ENCODE measurements at regions not wholly inside any gene's neighbourhood (a gene's known extent, or its start where the extent isn't known, plus 50 kb on each side); places are given as distances from the start of the nearest gene placed in this dataset.

DNA sequence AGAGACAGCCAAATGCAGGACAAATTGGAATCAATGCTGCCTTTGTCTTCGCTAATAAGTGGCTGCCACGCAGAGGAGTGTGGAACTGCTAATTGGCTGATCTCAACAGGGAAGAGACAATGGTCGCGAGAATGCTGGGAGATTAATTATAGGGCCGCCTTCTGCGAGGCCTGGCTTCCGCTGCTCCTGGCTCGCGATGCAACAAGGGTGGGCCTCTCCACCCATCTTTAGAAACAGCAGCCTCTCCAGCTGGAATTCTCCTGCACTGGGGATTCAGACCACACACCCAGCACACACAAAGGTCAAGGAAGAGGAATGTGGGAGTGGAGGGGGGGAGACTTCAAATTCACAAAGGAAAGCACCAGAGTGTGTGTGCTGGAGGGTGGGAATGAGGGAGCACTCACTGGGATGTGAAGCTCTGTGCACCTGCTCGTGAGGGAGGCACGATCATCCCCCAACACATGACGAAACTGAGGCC, 200.7 kb upstream of the GRIK3 start:
- H4K8ac ChIP-seq (replicated peaks; ENCODE audit: insufficient read length, low read depth, low read length) = no peak overlapping the region

More for the DNA sequence above, 200.7 kb upstream of the GRIK3 start:
- Histone ChIP-seq H4K5ac (ENCODE audit: insufficient read length, low read depth, low read length) (no peak overlapping the region), H3K27ac (ENCODE audit: insufficient read length, low read depth, low read length) (no peak overlapping the region), H3K79me2 (ENCODE audit: insufficient read depth, low read length) (no peaks in the 10 kb centered on the region), H2BK15ac (ENCODE audit: low read depth, low read length) (no peak overlapping the region), H3K27me3 (ENCODE audit: insufficient read depth, low read length) (no peaks in the 10 kb centered on the region), H2BK12ac (ENCODE audit: insufficient read length, low read depth, low read length) (no peak overlapping the region), H4K20me1 (ENCODE audit: control insufficient read depth, insufficient read depth, insufficient read length) (no peaks in the 10 kb centered on the region), H3K9me3 (ENCODE audit: control insufficient read depth, low read depth, low read length) (no peaks in the 10 kb centered on the region), H3K9ac (ENCODE audit: extremely low read depth, insufficient read length, low read length) (no peak overlapping the region), H3T11ph (ENCODE audit: low read length) (no peak overlapping the region), H2BK20ac (ENCODE audit: low read depth, low read length, poor library complexity, severe bottlenecking) (no peak overlapping the region), H3K23me2 (ENCODE audit: insufficient read length, low read depth, low read length, poor library complexity, severe bottlenecking) (no peaks in the 10 kb centered on the region), H3K4me2 (ENCODE audit: insufficient read depth, insufficient read length, low read length) (no peak overlapping the region), H2AK5ac (ENCODE audit: insufficient read length, low read length) (no peak overlapping the region), H2AFZ (ENCODE audit: low read length) (no peak overlapping the region), H2BK120ac (ENCODE audit: low read depth, low read length, poor library complexity, severe bottlenecking) (no peak overlapping the region), H3K18ac (ENCODE audit: insufficient read length, low read depth, low read length) (no peak overlapping the region), H4K91ac (ENCODE audit: insufficient read length, low read depth, low read length) (no peak overlapping the region), H3K56ac (ENCODE audit: insufficient read length, low read depth, low read length) (no peak overlapping the region), H3K4me1 (ENCODE audit: insufficient read depth, low read length) (peaks cover 4% of the 10 kb centered on the region), H3K23ac (ENCODE audit: insufficient read length, low read depth, low read length) (no peak overlapping the region), H3K4ac (ENCODE audit: low read depth, low read length) (no peak overlapping the region), H3K79me1 (ENCODE audit: insufficient read depth, low read depth, low read length, poor library complexity, severe bottlenecking) (no peaks in the 10 kb centered on the region), H3K14ac (ENCODE audit: insufficient read depth, low read length) (no peak overlapping the region), H2BK5ac (ENCODE audit: insufficient read length, low read length) (no peak overlapping the region)
- peaks cover 0 to 4% of the 10 kb centered on the region in 2 experiments; a peak in 2 of 5 replicates for H3K9me3 Mint-ChIP-seq
- peak overlapping the region; percentile 66 to 88 (median 75); a peak in 5 of 7 replicates for H3K27ac Mint-ChIP-seq
- peaks cover 0 to 3% (median 0%) of the 10 kb centered on the region in 3 experiments; a peak in 2 of 7 replicates for H3K36me3 Mint-ChIP-seq (ENCODE audit: insufficient read depth in 1 of 3, low read depth in 3 of 3)
- TF ChIP-seq, protein P1, sequence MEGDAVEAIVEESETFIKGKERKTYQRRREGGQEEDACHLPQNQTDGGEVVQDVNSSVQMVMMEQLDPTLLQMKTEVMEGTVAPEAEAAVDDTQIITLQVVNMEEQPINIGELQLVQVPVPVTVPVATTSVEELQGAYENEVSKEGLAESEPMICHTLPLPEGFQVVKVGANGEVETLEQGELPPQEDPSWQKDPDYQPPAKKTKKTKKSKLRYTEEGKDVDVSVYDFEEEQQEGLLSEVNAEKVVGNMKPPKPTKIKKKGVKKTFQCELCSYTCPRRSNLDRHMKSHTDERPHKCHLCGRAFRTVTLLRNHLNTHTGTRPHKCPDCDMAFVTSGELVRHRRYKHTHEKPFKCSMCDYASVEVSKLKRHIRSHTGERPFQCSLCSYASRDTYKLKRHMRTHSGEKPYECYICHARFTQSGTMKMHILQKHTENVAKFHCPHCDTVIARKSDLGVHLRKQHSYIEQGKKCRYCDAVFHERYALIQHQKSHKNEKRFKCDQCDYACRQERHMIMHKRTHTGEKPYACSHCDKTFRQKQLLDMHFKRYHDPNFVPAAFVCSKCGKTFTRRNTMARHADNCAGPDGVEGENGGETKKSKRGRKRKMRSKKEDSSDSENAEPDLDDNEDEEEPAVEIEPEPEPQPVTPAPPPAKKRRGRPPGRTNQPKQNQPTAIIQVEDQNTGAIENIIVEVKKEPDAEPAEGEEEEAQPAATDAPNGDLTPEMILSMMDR (conservative IDR thresholded peaks at IDR 0.05) = no peak
- no CpG with 5 or more reads among the region's 12 CpGs for WGBS (ENCODE audit: extremely low coverage, insufficient read length, low lambda C conversion rate)
- H3K27me3 Mint-ChIP-seq (ENCODE audit: low read depth) = peaks cover 21% of the 10 kb centered on the region
- H3K4me1 Mint-ChIP-seq = peaks cover 33 to 46% of the 10 kb centered on the region in 2 experiments
- no peak for DNase-seq
- no peak overlapping the region; a peak in 1 of 5 replicates for H3K4me3 Mint-ChIP-seq

Data from H9 (cell line).